COLO668 (cell line): ENCODE measurements at regions not wholly inside any gene's neighbourhood (a gene's known extent, or its start where the extent isn't known, plus 50 kb on each side); places are given as distances from the start of the nearest gene placed in this dataset.

Source experiments
- DNase-seq: peaks from one replicate; lab custom pipeline; 2025; ENCODE audit not compliant: unreplicated experiment; lab: John Stamatoyannopoulos, UW

GRCh38 chr3:72191209-72191960 is 406.4 kb upstream of the PROK2 start:
- DNase-seq, result no peak

- DNase-seq, result no peak
Measured at GRCh38 chr3:72190050-72190449, 405.1 kb upstream of the PROK2 start.

- DNase-seq, result no peak
Measured at GRCh38 chr3:72189339-72189738, 404.4 kb upstream of the PROK2 start.

GRCh38 chr3:72188536-72188935 is 403.6 kb upstream of the PROK2 start:
- DNase-seq, result no peak

GRCh38 chr3:72187131-72187530 is 402.2 kb upstream of the PROK2 start:
- DNase-seq, result no peak

GRCh38 chr3:72186400-72186855 is 401.5 kb upstream of the PROK2 start:
- no peak for DNase-seq

- no peak for DNase-seq
Measured at GRCh38 chr3:72185549-72186399, 400.8 kb upstream of the PROK2 start.

- DNase-seq, result no peak
Measured at GRCh38 chr3:72183489-72183888, 398.5 kb upstream of the PROK2 start.

GRCh38 chr3:72182206-72182605 is 397.3 kb upstream of the PROK2 start:
- DNase-seq, result no peak

GRCh38 chr3:72181251-72181650 is 396.3 kb upstream of the PROK2 start:
- no peak for DNase-seq

GRCh38 chr3:72180405-72180804 is 395.5 kb upstream of the PROK2 start:
- DNase-seq, result no peak

GRCh38 chr3:72179107-72179464 is 394.1 kb upstream of the PROK2 start:
- DNase-seq, result no peak

GRCh38 chr3:72178463-72179106 is 393.6 kb upstream of the PROK2 start:
- no peak for DNase-seq

GRCh38 chr3:72177075-72178050 is 392.4 kb upstream of the PROK2 start:
- no peak for DNase-seq

- DNase-seq, result no peak
Measured at GRCh38 chr3:72176537-72177041, 391.6 kb upstream of the PROK2 start.

GRCh38 chr3:72175296-72175858 is 390.4 kb upstream of the PROK2 start:
- no peak for DNase-seq

- DNase-seq, result no peak
Measured at GRCh38 chr3:72174890-72175289, 389.9 kb upstream of the PROK2 start.

- no peak for DNase-seq
Measured at GRCh38 chr3:72174040-72174439, 389.1 kb upstream of the PROK2 start.

- no peak for DNase-seq
Measured at GRCh38 chr3:72171946-72172345, 387.0 kb upstream of the PROK2 start.

- DNase-seq, result no peak
Measured at GRCh38 chr3:72171463-72171881, 386.5 kb upstream of the PROK2 start.
